ENCODE measurements at regions not wholly inside any gene's neighbourhood (a gene's known extent, or its start where the extent isn't known, plus 50 kb on each side); places are given as distances from the start of the nearest gene placed in this dataset.

DNA sequence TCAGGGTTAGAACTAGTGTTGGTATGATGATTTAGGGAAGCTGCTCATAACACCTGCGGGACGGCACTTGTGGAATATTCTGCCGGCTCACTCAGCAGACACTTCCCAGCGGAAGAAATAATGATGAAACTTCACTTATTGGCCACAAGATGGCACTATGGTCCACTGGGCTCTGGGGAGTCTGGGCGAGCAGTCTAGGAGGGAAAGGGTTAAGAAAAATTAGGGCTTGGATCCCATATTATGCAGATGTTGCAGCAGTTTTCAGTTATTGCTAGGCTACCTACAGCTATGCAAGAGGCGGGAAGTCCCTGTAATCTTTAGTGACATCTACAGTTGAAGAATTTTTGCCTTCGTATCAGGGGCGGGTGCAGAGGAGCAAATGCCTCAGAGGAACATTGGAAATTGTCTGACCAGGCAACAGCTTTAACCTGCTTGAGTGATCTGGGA is 238.7 kb upstream of the PRSS58 start:
- TF ChIP-seq POLR2A (IDR thresholded peaks at IDR 0.05; ENCODE audit: low read depth, low read length), result no peak
- no peak for TF ChIP-seq POLR2AphosphoS5 (IDR thresholded peaks at IDR 0.05; ENCODE audit: low read depth, low read length)
